ENCODE measurements at regions not wholly inside any gene's neighbourhood (a gene's known extent, or its start where the extent isn't known, plus 50 kb on each side); places are given as distances from the start of the nearest gene placed in this dataset.
"Not testable (repeated sequence)": the region's sequence is repeated elsewhere in the genome, so short reads cannot be mapped to it uniquely, and the experiment has no call there.

DNA sequence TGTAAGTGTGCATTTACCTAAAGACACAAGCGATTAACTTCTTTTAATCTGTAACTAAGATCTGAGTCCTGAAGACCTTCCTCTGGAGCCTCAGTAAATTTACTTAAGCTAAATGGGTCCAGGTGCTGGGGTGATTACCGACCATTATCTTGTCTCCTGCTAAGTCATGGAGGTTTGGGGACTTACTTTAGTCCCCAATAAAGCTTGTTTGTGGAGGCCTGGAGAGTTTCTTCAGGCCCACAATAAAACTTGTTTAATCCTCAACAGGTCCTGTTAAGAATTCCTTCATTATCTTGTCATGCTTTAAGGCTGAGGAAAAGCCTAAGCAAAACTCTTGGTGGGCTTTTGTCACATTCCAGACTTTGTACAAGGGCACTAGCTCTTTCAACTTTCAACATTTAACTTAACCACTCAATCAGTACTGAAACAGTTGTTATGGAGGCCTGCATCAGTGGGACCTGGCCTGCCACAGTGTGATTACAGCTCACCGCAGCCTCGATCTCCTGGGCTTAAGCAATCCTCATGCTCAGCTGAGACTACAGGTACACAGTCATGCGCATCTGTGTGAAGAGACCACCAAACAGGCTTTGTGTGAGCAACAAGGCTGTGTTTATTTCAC lies 84.0 kb downstream of the FMO4 start:
- no peak for DNase-seq

DNA sequence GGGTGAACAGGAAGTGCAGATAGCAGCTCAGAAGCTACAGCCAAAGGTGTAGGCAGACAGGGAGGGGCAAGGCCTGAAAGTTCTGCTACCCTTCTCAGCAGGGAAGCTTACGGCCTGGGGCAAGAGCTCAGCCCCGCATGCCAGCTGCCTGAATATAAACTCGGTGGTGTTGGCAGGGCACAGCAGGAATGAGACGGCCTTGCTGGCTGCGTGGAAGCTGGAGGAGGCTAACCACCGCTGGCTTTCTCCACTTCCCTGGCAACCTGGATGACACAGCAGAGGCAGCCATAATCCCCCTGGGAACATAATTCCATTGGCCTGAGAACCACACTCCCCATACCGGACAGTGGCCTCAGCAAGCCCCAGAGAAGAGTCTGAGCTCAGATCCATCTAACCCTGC lies 81.9 kb upstream of the PRRC2C start:
- DNase-seq = no peak

DNA sequence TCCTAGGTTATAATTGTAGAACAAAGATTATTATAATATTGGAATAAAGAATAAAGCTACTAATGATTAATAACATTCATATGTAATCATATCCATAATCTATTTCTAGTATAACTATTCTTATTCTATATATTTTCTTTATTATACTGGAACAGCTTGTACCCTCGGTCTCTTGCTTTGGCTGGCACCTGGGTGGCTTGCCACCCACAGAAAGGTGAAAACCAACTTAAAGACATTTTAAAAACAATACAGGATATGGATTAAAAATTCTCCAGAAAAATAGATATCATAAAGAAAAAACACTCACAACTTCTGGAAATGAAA lies 80.0 kb upstream of the PRRC2C start:
- DNase-seq = no peak

DNA sequence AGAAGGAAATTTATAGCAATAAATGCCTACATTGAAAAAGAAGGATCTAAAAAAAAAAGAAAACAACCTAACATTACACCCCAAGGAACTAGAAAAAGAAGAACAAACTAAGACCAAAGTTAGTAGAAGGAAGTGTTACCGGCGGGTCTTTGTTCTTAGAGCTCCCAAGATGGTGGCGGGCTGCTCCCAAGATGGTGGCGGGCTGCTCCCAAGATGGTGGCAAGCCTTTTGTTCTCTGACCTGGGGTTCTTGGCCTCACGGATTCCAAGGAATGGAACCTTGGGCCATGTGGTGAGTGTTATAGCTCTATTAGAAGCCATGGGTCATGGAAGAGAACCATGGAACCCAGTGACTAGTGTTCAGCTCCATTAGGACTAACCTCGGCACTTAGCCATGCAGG lies 71.8 kb upstream of the PRRC2C start:
- not testable (repeated sequence) for DNase-seq

DNA sequence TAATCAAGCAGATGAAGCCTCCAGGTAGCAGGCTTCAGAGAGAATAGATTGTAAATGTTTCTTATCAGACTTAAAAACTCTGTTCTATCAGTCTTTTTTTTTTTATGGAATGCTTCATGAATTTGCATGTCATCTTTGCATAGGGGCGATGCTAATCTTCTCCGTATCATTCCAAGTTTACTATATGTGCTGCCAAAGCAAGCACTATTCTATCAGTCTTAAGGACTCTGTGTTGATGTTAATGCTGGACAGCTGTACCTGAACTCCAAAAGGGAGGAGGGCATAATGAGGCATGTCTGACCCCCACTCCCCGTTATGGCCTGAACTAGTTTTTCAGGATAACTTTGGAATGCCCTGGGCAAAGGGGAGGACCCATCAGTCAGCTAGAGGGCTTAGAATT lies 66.8 kb upstream of the PRRC2C start:
- no peak for DNase-seq

DNA sequence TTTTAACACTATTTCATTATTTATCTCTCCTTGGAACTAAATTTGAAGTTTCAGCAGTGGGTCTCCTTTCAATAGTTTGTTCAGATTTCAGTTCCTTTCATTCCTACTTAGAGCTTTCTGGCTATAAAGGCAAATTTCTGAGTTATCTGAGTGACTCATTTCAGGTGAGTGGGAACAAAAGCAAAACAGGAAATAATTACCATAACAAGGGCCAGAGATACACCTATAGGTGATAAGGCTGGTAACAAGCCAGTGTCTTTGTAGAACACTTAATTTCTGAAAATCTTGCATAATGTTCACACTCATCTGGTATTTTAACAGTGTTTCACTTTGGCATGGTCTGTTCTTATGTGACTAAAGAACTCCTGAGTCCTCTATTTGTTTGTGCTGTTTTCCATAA lies 64.5 kb upstream of the PRRC2C start:
- no peak for DNase-seq

DNA sequence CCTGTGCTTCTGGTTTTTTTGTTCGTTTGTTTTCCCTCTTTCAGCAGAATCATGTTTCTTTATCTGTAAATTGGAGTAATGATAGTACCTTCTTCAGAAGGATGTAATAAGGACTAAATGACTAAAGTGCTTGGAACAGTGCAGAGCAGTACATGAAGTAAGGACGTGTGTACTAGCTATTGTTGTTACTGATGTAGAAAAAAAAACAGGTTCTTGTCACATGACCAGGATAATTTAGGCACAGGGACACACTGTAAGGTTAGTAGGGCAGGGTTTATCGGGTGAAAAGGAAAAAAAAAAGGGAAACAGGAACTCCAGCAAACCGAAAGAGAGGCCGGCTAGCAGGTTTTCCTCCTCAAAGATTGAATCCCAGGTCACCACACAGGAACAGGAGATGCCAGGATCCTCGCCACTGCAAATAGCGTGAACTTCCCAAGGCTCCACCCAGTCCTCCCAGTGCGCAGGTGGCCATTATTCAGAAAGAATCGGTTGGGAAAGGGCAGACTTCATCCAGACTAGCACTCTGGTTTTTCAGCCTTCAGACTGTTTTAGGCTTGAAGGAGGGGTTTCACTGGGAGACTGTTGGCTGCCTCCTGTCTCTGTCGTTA lies 63.8 kb upstream of the PRRC2C start:
- DNase-seq = no peak

DNA sequence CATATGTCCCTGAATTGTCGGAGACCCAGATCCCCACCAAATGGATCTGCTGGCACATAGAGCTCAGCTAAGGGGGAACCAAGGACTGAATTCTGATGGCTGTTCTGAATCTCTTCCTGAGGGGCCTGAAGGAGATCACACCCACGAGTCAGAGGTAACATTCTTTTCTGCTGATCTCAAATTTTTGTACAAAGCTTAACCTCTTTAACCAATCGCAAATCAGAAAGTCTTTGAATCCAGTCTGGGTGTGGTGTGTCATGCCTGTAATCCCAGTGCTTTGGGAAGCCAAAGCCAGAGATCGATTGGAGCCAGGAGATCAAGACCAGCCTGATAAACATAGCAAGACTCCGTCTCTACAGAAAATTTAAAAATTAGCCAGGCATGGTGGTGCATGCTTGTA lies 62.8 kb upstream of the PRRC2C start:
- DNase-seq = no peak

DNA sequence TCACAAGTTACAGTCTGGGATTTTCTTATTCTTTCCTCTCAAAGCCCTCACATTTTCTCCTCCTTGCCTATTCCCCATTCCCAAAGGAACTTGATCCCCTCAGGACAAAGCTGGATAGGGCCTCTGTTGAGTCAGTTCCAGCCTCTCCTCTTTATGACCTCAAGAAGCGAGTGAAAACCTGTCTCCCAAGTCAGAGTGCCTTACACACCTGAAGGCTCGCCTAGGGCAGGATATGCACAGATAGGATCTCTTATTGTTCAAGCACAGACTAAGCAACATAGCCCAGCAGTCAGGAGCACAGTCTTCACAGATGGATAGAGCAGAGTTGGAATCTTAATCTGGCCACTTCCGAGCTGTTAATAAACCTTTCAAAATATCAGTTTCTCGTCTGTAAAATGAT lies 60.8 kb upstream of the PRRC2C start:
- no peak for DNase-seq

DNA sequence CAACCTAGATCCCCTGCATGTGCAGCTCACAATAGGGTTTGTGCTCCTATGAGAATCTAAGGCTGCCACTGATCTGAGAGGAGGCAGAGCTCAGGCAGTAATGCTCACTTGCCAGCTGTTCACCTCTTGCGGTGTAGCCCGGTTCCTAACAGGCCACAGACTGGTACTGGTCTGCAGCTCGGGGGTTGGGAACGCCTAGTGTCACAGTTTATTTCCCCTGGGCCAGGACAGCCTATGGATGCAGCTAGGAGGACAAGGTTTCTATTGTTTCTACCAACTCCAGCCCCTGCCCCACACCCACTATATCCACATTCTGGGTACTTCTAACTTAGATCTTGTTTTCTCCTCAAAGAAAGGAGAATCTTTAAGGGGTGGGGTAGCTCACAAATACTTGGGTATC lies 58.7 kb upstream of the PRRC2C start:
- peak in 1 of 2 experiments; percentile 5 for DNase-seq

DNA sequence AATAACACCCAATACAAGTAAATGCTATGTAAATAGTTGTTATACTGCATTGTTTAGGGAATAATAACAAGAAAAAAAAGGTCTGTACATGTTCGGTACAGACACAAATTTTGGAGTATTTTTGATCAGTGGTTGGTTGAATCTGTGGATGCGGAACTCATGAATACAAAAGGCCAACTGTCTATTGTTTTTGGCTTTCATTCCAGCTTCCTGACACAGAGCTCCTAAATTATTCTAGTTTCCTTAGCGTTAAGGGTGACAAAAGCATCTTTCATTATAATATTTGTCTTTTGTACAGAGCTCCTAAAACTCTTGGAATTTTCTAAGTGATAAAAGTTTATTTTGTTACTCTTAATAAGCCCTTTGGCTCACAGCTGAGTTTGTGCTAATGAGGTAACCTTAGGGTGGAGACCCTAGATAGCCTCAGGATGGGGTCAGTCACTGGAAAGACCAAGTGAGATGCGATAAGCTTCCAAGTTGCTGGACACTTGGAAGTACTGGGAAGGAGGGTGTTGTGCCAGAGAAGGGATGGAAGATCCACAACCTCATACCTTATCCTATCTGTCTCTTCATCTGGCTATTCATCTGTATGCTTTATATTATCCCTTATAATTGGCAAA lies 57.4 kb upstream of the PRRC2C start:
- DNase-seq = no peak

DNA sequence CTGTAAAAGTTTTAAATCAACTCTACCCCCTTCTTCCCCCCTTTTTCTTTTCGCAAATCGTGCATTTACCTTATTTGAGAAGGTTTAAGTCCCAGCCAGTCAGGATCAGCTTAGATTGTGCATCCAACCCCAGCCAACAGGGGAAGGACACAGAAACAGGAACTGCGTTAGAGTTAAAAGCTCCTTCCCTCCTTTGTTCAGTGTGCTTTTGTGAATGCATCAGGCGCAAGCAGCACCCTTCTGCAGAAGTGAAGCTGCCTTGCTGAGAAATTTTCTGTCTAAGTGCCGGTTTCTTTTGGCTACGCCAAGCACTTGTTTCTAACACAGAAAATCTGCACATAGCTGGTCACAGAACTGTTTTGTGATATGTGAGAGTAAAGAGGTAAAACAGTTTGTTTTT lies 56.2 kb upstream of the PRRC2C start:
- DNase-seq = no peak

DNA sequence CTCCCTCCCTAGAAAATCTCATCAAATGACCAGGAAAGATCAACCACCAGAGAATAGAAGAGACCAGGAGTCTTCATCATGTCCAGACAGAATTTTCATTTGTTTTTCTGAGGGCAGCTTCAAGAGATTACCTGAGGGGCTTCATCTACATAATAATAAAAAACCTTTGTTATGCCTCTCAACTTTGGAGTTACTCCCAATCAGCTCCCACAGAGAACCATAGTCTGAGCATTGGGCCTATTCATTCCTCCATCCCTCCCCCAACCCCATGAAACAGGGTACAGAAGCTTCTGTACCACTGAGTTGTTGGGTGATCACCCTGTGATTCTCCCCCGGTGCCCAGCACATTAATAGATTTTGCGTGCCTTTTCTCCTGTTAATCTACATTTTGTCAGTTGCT lies 53.3 kb upstream of the PRRC2C start:
- DNase-seq = no peak

DNA sequence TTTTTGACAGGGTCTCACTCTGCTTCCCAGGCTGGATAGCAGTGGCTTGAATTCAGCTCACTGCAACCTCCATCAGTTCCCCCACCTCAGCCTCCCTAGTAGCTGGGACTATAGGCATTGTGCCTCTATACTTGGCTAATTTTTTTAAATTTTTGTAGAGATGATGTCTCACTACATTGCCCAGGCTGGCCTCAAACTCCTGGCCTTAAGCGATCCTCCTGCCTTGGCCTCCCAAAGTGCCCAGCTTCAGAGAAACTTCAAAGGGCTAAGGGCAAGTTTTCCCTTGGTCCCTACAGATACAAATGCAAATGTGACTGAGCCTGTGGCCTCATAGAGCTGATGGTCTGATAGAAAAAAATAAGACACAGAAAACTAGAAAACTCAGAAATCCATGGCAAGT lies 52.9 kb upstream of the PRRC2C start:
- DNase-seq = no peak

DNA sequence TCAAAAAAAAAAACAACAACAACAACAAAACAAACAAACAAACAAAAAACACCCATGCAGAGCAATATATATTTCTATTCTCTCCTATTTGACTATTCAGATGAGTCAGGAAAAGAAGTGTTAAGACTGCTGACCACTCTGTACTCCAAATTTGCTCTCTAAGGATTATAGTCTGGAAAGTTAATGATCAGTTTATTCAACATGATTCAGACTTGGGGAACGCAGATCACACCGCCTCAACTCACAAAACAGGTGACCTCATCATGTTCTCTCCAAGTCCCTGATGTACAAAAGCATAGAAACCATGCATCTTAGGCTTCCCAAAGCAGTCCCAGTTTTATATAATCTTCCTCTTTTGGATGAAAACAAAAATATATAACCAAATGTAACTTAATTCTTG lies 51.9 kb upstream of the PRRC2C start:
- DNase-seq = no peak

DNA sequence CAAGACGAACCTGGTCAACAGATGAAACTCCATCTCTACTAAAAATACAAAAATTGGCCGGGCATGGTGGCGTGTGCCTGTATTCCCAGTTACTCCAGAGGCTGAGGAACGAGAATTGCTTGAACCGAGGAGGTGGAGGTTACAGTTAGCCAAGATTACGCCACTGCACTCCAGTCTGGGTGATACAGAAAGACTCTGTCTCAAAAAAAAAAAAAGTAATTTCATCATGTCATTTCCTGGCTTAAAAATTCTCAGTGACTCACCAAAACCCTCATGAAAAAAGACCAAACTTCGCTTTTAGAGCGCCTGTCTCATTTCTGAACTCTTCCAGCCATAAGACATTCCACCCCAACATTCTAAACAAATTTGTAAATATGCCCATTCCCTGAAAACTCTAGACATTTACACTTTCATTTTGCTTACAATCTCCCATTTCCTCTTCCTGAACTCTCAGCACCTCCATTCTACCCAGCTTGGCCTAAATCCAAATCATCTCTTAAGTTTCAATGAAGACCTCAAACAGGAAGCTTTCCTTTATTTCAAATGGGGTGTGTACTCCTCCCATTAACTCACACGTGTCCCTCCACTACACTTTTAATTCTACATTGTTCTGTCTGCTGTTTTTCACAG lies 50.5 kb upstream of the PRRC2C start:
- DNase-seq = no peak

Data from NCI-H524 (cell line).